ENCODE measurements at regions not wholly inside any gene's neighbourhood (a gene's known extent, or its start where the extent isn't known, plus 50 kb on each side); places are given as distances from the start of the nearest gene placed in this dataset.

- H3K4ac ChIP-seq (ENCODE audit: low read depth, low read length) = no peak overlapping the region
- no peaks in the 10 kb centered on the region for H4K20me1 ChIP-seq (ENCODE audit: insufficient read depth, low read length)
- peak overlapping the region; percentile 53; the same call in 1 of the 2 replicates for H3K18ac ChIP-seq (ENCODE audit: low read depth, low read length)
- WGBS, 2 experiments (ENCODE audit: extremely low coverage in 2 of 2, insufficient read length in 1 of 2) = no CpG with 5 or more reads among the region's 3 CpGs
- no peaks in the 10 kb centered on the region for H3K9me1 ChIP-seq (ENCODE audit: insufficient read depth, low read length)
- H4K91ac ChIP-seq (ENCODE audit: insufficient read depth, low read depth, low read length) = no peak overlapping the region
- H4K5ac ChIP-seq (ENCODE audit: low read depth, low read length) = peak overlapping the region; percentile 63; the same call in 1 of the 2 replicates
- H3K4me1 ChIP-seq (ENCODE audit: control insufficient read depth, insufficient read depth, low read length) = peaks cover 6% of the 10 kb centered on the region
- no peak overlapping the region for H3K23ac ChIP-seq (ENCODE audit: low read depth, low read length)
- dilution Hi-C loops (cut with HindIII; ENCODE audit: low sequenced_read_pairs, unreplicated experiment) = no loop called here
- no peaks in the 10 kb centered on the region for H3K27me3 ChIP-seq (ENCODE audit: control insufficient read depth, insufficient read depth, low read length)
- no peak overlapping the region for H3K56ac ChIP-seq (ENCODE audit: extremely low read depth, insufficient read depth, low read length)
- ATAC-seq (ENCODE audit: low read depth) (peak; percentile 64; the same call in 1 of the 2 replicates), DNase-seq (peak; percentile 42)
- H3K9ac ChIP-seq (ENCODE audit: low read depth, low read length) = no peak overlapping the region
- in situ Hi-C loops (cut with MboI; ENCODE audit: low sequenced_read_pairs) = no loop called here
- H2BK15ac ChIP-seq (ENCODE audit: low read depth, low read length) = no peak overlapping the region
- H3K4me2 ChIP-seq (ENCODE audit: low read depth, low read length) = peak overlapping the region; percentile 44; the same call in 1 of the 2 replicates
- no peak overlapping the region for H3K27ac ChIP-seq (ENCODE audit: insufficient read depth, low read length)
- no peak overlapping the region for H4K8ac ChIP-seq (ENCODE audit: low read depth in 2 of 2, low read length in 2 of 2)
- BruUV-seq (replicated peaks) = no TSS peak
- H2AFZ ChIP-seq (replicated peaks; ENCODE audit: low read length, poor library complexity) = no peak overlapping the region
- ChIA-PET POLR2A (ENCODE audit: unreplicated experiment) (no interaction called here), CTCF (no interaction called here)
- no peaks in the 10 kb centered on the region for H3K79me1 ChIP-seq (ENCODE audit: low read depth in 1 of 2, low read length in 2 of 2)
- no peak overlapping the region for H3K4me3 ChIP-seq (ENCODE audit: insufficient read depth, low read depth, low read length)
- H3K9me3 ChIP-seq (ENCODE audit: control insufficient read depth, insufficient read depth, low read length) = no peaks in the 10 kb centered on the region
- H2BK20ac ChIP-seq (ENCODE audit: low read depth, low read length) = 0 out of 2 replicates have a peak overlapping the region, but pooled peaks have one; percentile 6
- H2AK5ac ChIP-seq (ENCODE audit: low read depth, low read length) = no peak overlapping the region
- intact Hi-C loops (cut with micrococcal nuclease) = no loop called here
- 0 out of 2 replicates have a peak overlapping the region, but pooled peaks have one; percentile 35 for H2BK120ac ChIP-seq (ENCODE audit: low read depth, low read length)
- no peak overlapping the region for H2BK5ac ChIP-seq (ENCODE audit: low read depth, low read length, poor library complexity, severe bottlenecking)
- H3K14ac ChIP-seq (replicated peaks; ENCODE audit: low read depth, low read length) = no peak overlapping the region
- TF ChIP-seq RFX5 (IDR thresholded peaks at IDR 0.05; ENCODE audit: low read depth, low read length) (no peak), NFE2L2 (IDR thresholded peaks at IDR 0.05; ENCODE audit: low read depth, low read length) (no peak), SMC3 (IDR thresholded peaks at IDR 0.05; ENCODE audit: low read depth, low read length) (no peak), CHD1 (IDR thresholded peaks at IDR 0.05; ENCODE audit: low read depth, low read length) (no peak), BHLHE40 (IDR thresholded peaks at IDR 0.05; ENCODE audit: low read depth, low read length) (no peak), MAFK (IDR thresholded peaks at IDR 0.05; ENCODE audit: low read depth, low read length) (no peak), MAZ (IDR thresholded peaks at IDR 0.05; ENCODE audit: borderline replicate concordance, low read depth, low read length) (no peak), RCOR1 (IDR thresholded peaks at IDR 0.05; ENCODE audit: insufficient replicate concordance, low read length) (no peak), ELK1 (IDR thresholded peaks at IDR 0.05; ENCODE audit: borderline replicate concordance, low read depth, low read length) (no peak)
- H2AK9ac ChIP-seq (replicated peaks; ENCODE audit: low read depth, low read length, poor library complexity) = no peak overlapping the region
- H3K36me3 ChIP-seq (ENCODE audit: control insufficient read depth, insufficient read depth, low read length) = no peaks in the 10 kb centered on the region
Observed at GRCh38 chr13:73465617-73465971, 406.8 kb downstream of the KLF5 start.
